ENCODE measurements at regions not wholly inside any gene's neighbourhood (a gene's known extent, or its start where the extent isn't known, plus 50 kb on each side); places are given as distances from the start of the nearest gene placed in this dataset.
"Not testable (repeated sequence)": the region's sequence is repeated elsewhere in the genome, so short reads cannot be mapped to it uniquely, and the experiment has no call there.

- DNase-seq (ENCODE audit: low spot score): no peak
Measured at GRCh38 chr1:171397851-171398469, 84.0 kb downstream of the FMO4 start.

- no peak for DNase-seq (ENCODE audit: low spot score)
Measured at GRCh38 chr1:171403393-171403792, 81.9 kb upstream of the PRRC2C start.

GRCh38 chr1:171405391-171405714, 80.0 kb upstream of the PRRC2C start:
- DNase-seq (ENCODE audit: low spot score): no peak

DNA sequence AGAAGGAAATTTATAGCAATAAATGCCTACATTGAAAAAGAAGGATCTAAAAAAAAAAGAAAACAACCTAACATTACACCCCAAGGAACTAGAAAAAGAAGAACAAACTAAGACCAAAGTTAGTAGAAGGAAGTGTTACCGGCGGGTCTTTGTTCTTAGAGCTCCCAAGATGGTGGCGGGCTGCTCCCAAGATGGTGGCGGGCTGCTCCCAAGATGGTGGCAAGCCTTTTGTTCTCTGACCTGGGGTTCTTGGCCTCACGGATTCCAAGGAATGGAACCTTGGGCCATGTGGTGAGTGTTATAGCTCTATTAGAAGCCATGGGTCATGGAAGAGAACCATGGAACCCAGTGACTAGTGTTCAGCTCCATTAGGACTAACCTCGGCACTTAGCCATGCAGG, 71.8 kb upstream of the PRRC2C start:
- DNase-seq (ENCODE audit: low spot score): not testable (repeated sequence)

DNA sequence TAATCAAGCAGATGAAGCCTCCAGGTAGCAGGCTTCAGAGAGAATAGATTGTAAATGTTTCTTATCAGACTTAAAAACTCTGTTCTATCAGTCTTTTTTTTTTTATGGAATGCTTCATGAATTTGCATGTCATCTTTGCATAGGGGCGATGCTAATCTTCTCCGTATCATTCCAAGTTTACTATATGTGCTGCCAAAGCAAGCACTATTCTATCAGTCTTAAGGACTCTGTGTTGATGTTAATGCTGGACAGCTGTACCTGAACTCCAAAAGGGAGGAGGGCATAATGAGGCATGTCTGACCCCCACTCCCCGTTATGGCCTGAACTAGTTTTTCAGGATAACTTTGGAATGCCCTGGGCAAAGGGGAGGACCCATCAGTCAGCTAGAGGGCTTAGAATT, 66.8 kb upstream of the PRRC2C start:
- DNase-seq (ENCODE audit: low spot score): no peak

DNA sequence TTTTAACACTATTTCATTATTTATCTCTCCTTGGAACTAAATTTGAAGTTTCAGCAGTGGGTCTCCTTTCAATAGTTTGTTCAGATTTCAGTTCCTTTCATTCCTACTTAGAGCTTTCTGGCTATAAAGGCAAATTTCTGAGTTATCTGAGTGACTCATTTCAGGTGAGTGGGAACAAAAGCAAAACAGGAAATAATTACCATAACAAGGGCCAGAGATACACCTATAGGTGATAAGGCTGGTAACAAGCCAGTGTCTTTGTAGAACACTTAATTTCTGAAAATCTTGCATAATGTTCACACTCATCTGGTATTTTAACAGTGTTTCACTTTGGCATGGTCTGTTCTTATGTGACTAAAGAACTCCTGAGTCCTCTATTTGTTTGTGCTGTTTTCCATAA, 64.5 kb upstream of the PRRC2C start:
- DNase-seq (ENCODE audit: low spot score): no peak

DNA sequence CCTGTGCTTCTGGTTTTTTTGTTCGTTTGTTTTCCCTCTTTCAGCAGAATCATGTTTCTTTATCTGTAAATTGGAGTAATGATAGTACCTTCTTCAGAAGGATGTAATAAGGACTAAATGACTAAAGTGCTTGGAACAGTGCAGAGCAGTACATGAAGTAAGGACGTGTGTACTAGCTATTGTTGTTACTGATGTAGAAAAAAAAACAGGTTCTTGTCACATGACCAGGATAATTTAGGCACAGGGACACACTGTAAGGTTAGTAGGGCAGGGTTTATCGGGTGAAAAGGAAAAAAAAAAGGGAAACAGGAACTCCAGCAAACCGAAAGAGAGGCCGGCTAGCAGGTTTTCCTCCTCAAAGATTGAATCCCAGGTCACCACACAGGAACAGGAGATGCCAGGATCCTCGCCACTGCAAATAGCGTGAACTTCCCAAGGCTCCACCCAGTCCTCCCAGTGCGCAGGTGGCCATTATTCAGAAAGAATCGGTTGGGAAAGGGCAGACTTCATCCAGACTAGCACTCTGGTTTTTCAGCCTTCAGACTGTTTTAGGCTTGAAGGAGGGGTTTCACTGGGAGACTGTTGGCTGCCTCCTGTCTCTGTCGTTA, 63.8 kb upstream of the PRRC2C start:
- DNase-seq (ENCODE audit: low spot score): no peak

DNA sequence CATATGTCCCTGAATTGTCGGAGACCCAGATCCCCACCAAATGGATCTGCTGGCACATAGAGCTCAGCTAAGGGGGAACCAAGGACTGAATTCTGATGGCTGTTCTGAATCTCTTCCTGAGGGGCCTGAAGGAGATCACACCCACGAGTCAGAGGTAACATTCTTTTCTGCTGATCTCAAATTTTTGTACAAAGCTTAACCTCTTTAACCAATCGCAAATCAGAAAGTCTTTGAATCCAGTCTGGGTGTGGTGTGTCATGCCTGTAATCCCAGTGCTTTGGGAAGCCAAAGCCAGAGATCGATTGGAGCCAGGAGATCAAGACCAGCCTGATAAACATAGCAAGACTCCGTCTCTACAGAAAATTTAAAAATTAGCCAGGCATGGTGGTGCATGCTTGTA, 62.8 kb upstream of the PRRC2C start:
- DNase-seq (ENCODE audit: low spot score): peak; percentile 31

GRCh38 chr1:171424494-171424893, 60.8 kb upstream of the PRRC2C start:
- DNase-seq (ENCODE audit: low spot score): no peak

- DNase-seq (ENCODE audit: low spot score): no peak
Measured at GRCh38 chr1:171426645-171427044, 58.7 kb upstream of the PRRC2C start.

DNA sequence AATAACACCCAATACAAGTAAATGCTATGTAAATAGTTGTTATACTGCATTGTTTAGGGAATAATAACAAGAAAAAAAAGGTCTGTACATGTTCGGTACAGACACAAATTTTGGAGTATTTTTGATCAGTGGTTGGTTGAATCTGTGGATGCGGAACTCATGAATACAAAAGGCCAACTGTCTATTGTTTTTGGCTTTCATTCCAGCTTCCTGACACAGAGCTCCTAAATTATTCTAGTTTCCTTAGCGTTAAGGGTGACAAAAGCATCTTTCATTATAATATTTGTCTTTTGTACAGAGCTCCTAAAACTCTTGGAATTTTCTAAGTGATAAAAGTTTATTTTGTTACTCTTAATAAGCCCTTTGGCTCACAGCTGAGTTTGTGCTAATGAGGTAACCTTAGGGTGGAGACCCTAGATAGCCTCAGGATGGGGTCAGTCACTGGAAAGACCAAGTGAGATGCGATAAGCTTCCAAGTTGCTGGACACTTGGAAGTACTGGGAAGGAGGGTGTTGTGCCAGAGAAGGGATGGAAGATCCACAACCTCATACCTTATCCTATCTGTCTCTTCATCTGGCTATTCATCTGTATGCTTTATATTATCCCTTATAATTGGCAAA, 57.4 kb upstream of the PRRC2C start:
- DNase-seq (ENCODE audit: low spot score): no peak

DNA sequence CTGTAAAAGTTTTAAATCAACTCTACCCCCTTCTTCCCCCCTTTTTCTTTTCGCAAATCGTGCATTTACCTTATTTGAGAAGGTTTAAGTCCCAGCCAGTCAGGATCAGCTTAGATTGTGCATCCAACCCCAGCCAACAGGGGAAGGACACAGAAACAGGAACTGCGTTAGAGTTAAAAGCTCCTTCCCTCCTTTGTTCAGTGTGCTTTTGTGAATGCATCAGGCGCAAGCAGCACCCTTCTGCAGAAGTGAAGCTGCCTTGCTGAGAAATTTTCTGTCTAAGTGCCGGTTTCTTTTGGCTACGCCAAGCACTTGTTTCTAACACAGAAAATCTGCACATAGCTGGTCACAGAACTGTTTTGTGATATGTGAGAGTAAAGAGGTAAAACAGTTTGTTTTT, 56.2 kb upstream of the PRRC2C start:
- no peak for DNase-seq (ENCODE audit: low spot score)

DNA sequence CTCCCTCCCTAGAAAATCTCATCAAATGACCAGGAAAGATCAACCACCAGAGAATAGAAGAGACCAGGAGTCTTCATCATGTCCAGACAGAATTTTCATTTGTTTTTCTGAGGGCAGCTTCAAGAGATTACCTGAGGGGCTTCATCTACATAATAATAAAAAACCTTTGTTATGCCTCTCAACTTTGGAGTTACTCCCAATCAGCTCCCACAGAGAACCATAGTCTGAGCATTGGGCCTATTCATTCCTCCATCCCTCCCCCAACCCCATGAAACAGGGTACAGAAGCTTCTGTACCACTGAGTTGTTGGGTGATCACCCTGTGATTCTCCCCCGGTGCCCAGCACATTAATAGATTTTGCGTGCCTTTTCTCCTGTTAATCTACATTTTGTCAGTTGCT, 53.3 kb upstream of the PRRC2C start:
- DNase-seq (ENCODE audit: low spot score): no peak

DNA sequence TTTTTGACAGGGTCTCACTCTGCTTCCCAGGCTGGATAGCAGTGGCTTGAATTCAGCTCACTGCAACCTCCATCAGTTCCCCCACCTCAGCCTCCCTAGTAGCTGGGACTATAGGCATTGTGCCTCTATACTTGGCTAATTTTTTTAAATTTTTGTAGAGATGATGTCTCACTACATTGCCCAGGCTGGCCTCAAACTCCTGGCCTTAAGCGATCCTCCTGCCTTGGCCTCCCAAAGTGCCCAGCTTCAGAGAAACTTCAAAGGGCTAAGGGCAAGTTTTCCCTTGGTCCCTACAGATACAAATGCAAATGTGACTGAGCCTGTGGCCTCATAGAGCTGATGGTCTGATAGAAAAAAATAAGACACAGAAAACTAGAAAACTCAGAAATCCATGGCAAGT, 52.9 kb upstream of the PRRC2C start:
- no peak for DNase-seq (ENCODE audit: low spot score)

GRCh38 chr1:171433451-171433850, 51.9 kb upstream of the PRRC2C start:
- no peak for DNase-seq (ENCODE audit: low spot score)

GRCh38 chr1:171434717-171435346, 50.5 kb upstream of the PRRC2C start:
- no peak for DNase-seq (ENCODE audit: low spot score)
